ENCODE measurements at regions not wholly inside any gene's neighbourhood (a gene's known extent, or its start where the extent isn't known, plus 50 kb on each side); places are given as distances from the start of the nearest gene placed in this dataset.

- TF ChIP-seq CTCF (IDR thresholded peaks at IDR 0.05) (no peak), POLR2A (IDR thresholded peaks at IDR 0.05) (no peak)
Observed at GRCh38 chr4:54793856-54794422, 136.2 kb downstream of the KIT start.
